Heart left ventricle (tissue), 13 donors: ENCODE measurements at regions not wholly inside any gene's neighbourhood (a gene's known extent, or its start where the extent isn't known, plus 50 kb on each side); places are given as distances from the start of the nearest gene placed in this dataset.

ENCODE experiments used
- POLR2A ChIP-seq, 2 donors: fragments of 450-650 bp; IDR thresholded peaks; one replicate each; pipeline ENCODE4 v1.6.1; 2017; ENCODE audit warnings: antibody characterized with exemption in 2 of 2, mild to moderate bottlenecking in 2 of 2, moderate library complexity in 2 of 2
- TF ChIP-seq, protein P1 (sequence below), 12 donors: fragments of 200-600 bp; sonication (generic) in 4 of 12; IDR thresholded peaks; one replicate each; pipeline versions ENCODE4 v1.5.0 to v1.8.0; 2018 to 2022; ENCODE audit warnings: antibody characterized with exemption in 12 of 12, mild to moderate bottlenecking in 5 of 12
- donor health status: ischemic (EF 13 %, LVEDD 7.1; RV severe dilation, severe dysfunction).
- donor health status: DM: no; HTN: yes; CAD: no.
- donor health status: DM: no; HTN: no; CAD: no.
- donor health status: ischemic (EF 25% LVEDD 6.9; RV normal size, moderate dysfunction).
- donor health status: ischemic (EF 25% LVEDD 5.7; RV mildly dilated, moderate dysfunction).
- donor health status: ischemic (EF 35%, LVEDD 5.7; RV mildly dilated, moderate dysfunction).
- donor health status: nonischemic (EF 11% LVEDD 7.7; RV severe dilation, severe dysfunction).
- donor health status: DM: yes; HTN: yes; CAD: no.
- donor health status: PGD.
- donor health status: ischemic (EF 29% LVEDD 5.4; RV normal size, mild dysfunction).
- donor health status: nonischemic (EF 23%, LVEDD 6.1; RV moderate dilation, normal function).

- TF ChIP-seq, protein P1, sequence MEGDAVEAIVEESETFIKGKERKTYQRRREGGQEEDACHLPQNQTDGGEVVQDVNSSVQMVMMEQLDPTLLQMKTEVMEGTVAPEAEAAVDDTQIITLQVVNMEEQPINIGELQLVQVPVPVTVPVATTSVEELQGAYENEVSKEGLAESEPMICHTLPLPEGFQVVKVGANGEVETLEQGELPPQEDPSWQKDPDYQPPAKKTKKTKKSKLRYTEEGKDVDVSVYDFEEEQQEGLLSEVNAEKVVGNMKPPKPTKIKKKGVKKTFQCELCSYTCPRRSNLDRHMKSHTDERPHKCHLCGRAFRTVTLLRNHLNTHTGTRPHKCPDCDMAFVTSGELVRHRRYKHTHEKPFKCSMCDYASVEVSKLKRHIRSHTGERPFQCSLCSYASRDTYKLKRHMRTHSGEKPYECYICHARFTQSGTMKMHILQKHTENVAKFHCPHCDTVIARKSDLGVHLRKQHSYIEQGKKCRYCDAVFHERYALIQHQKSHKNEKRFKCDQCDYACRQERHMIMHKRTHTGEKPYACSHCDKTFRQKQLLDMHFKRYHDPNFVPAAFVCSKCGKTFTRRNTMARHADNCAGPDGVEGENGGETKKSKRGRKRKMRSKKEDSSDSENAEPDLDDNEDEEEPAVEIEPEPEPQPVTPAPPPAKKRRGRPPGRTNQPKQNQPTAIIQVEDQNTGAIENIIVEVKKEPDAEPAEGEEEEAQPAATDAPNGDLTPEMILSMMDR (IDR thresholded peaks at IDR 0.05): no peak
- TF ChIP-seq POLR2A (IDR thresholded peaks at IDR 0.05): no peak
Measured at GRCh38 chr2:102086150-102086872, 56.2 kb upstream of the IL1R1 start.
